Left ventricle myocardium inferior (tissue), 1 donor: ENCODE measurements at regions not wholly inside any gene's neighbourhood (a gene's known extent, or its start where the extent isn't known, plus 50 kb on each side); places are given as distances from the start of the nearest gene placed in this dataset.

Experiments used
- DNase-seq: peaks from one replicate; pipeline ENCODE4 v3.0.0-alpha.2; 2020
- H3K27ac ChIP-seq: fragments of 200-600 bp; replicated peaks from 2 replicates; pipeline ENCODE4 v1.8.0; 2021
- H3K27me3 ChIP-seq: fragments of 200-600 bp; 2 replicates; pipeline ENCODE4 v1.8.0; 2021; ENCODE audit warnings: low read depth
- H3K36me3 ChIP-seq: fragments of 200-600 bp; 2 replicates; pipeline ENCODE4 v1.8.0; 2021
- H3K4me1 ChIP-seq: fragments of 200-600 bp; 2 replicates; pipeline ENCODE4 v1.8.0; 2021
- H3K4me3 ChIP-seq: fragments of 200-600 bp; 2 replicates; pipeline ENCODE4 v1.8.0; 2021; ENCODE audit warnings: mild to moderate bottlenecking, moderate library complexity
- H3K9me3 ChIP-seq: fragments of 200-600 bp; replicated peaks from 2 replicates; pipeline ENCODE4 v1.8.0; 2021
- CTCF ChIP-seq: fragments of 200-600 bp; IDR thresholded peaks from 2 replicates; pipeline ENCODE4 v1.8.0; 2021; ENCODE audit warnings: antibody characterized with exemption, mild to moderate bottlenecking, borderline replicate concordance
- intact Hi-C: fragments of 100-400 bp; cut with micrococcal nuclease; formaldehyde crosslinking; loops from one replicate; pipeline ENCODE4 v1.11.0; 2022
- donor health status: DM: no; HTN: yes; CAD: no; lungs with severe emphysema.

GRCh38 chr3:111244760-111245159 lies 173.1 kb downstream of the NECTIN3 start:
- Histone ChIP-seq H3K27ac (no peak overlapping the region), H3K4me1 (no peaks in the 10 kb centered on the region), H3K4me3 (no peak overlapping the region), H3K9me3 (peaks cover 16% of the 10 kb centered on the region), H3K36me3 (no peaks in the 10 kb centered on the region), H3K27me3 (no peaks in the 10 kb centered on the region)
- no peak for TF ChIP-seq CTCF
- DNase-seq, result no peak
- intact Hi-C loops, result no loop called here

- intact Hi-C loops, result no loop called here
- TF ChIP-seq CTCF, result no peak
- no peaks in the 10 kb centered on the region for H3K36me3 ChIP-seq
Observed at GRCh38 chr3:111246967-111247760, 175.5 kb downstream of the NECTIN3 start.

GRCh38 chr3:111248406-111248805 lies 176.8 kb downstream of the NECTIN3 start:
- TF ChIP-seq CTCF, result no peak
- Histone ChIP-seq H3K36me3 (no peaks in the 10 kb centered on the region), H3K9me3 (no peaks in the 10 kb centered on the region), H3K4me1 (no peaks in the 10 kb centered on the region), H3K27ac (no peak overlapping the region), H3K4me3 (no peak overlapping the region), H3K27me3 (no peaks in the 10 kb centered on the region)
- intact Hi-C loops, result no loop called here
- no peak for DNase-seq

More at GRCh38 chr3:111246967-111247760, 175.5 kb downstream of the NECTIN3 start:
- Histone ChIP-seq H3K4me1 (no peaks in the 10 kb centered on the region), H3K27ac (no peak overlapping the region), H3K4me3 (no peak overlapping the region), H3K27me3 (no peaks in the 10 kb centered on the region), H3K9me3 (peaks cover 8% of the 10 kb centered on the region)
- DNase-seq, result no peak

GRCh38 chr3:111249421-111249820 lies 177.8 kb downstream of the NECTIN3 start:
- Histone ChIP-seq H3K27ac (no peak overlapping the region), H3K36me3 (no peaks in the 10 kb centered on the region), H3K4me3 (no peak overlapping the region), H3K27me3 (no peaks in the 10 kb centered on the region), H3K4me1 (no peaks in the 10 kb centered on the region), H3K9me3 (no peaks in the 10 kb centered on the region)
- DNase-seq, result no peak
- TF ChIP-seq CTCF, result no peak
- intact Hi-C loops, result no loop called here

GRCh38 chr3:111252779-111253178 lies 181.2 kb downstream of the NECTIN3 start:
- Histone ChIP-seq H3K36me3 (no peaks in the 10 kb centered on the region), H3K27me3 (no peaks in the 10 kb centered on the region), H3K9me3 (no peaks in the 10 kb centered on the region), H3K4me3 (no peak overlapping the region), H3K27ac (no peak overlapping the region), H3K4me1 (no peaks in the 10 kb centered on the region)
- no peak for TF ChIP-seq CTCF
- intact Hi-C loops, result no loop called here
- no peak for DNase-seq
